ENCODE measurements at regions not wholly inside any gene's neighbourhood (a gene's known extent, or its start where the extent isn't known, plus 50 kb on each side); places are given as distances from the start of the nearest gene placed in this dataset.
A peak's percentile ranks its signal among the peaks of the same experiment; 100 is the strongest.
"Not testable (repeated sequence)": the region's sequence is repeated elsewhere in the genome, so short reads cannot be mapped to it uniquely, and the experiment has no call there.

DNA sequence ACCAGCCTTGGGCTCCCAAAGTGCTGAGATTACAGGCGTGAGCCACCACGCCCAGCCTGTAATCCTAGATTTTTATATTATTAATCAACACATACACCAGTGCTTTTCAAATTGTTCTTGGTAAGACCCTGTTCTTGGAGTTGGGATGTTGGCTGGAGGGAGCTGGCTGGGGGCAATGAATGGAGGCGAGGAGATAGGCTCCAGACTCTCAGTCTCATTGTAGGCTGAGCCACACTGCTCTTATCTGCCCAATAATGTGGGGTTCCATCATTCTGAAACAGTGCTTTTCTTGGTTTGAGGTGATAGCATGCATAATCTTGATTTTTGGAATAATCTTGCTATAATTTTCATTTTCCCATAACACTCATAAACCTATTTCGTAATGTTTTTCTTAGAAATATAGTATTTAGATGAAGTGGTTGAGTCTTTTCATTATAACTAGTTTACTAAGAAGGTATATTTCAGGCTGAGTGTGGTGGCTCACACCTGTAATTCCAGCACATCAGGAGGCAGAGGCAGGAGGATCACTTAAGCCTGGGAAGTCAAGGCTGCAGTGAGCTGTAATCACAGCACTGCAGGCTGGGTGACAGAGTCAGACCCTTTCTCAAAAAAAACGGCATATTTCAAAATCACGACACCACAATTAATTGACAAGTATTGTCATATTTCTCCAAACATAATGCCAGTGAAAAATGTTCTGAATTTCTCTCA is 65.1 kb upstream of the LYZL2 start:
- no peak overlapping the region for H3K4me3 ChIP-seq (ENCODE audit: low read depth, low read length)
- DNase-seq (ENCODE audit: low read depth): no peak
- TF ChIP-seq, protein P1, sequence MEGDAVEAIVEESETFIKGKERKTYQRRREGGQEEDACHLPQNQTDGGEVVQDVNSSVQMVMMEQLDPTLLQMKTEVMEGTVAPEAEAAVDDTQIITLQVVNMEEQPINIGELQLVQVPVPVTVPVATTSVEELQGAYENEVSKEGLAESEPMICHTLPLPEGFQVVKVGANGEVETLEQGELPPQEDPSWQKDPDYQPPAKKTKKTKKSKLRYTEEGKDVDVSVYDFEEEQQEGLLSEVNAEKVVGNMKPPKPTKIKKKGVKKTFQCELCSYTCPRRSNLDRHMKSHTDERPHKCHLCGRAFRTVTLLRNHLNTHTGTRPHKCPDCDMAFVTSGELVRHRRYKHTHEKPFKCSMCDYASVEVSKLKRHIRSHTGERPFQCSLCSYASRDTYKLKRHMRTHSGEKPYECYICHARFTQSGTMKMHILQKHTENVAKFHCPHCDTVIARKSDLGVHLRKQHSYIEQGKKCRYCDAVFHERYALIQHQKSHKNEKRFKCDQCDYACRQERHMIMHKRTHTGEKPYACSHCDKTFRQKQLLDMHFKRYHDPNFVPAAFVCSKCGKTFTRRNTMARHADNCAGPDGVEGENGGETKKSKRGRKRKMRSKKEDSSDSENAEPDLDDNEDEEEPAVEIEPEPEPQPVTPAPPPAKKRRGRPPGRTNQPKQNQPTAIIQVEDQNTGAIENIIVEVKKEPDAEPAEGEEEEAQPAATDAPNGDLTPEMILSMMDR (conservative IDR thresholded peaks at IDR 0.05; ENCODE audit: low read depth, low read length): no peak

DNA sequence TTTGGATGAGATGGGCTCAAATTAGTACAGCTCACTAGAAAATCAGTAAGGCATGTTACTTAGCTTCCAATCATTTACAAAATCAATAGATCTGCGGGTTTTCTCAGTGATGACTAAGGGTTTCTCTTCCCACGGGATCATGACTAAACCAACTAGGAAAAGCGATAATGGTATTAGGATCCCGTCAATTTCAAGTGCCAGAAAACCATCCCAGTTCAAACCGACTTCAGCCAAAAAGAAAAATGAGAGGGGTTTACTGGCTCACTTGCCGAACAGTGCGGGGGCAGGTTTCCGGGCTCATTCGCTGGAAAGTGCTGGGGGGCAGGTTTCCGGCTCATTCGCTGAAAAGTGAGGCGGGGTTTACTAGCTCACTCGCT is 62.1 kb upstream of the LYZL2 start:
- DNase-seq (ENCODE audit: low read depth): no peak
- TF ChIP-seq, protein P1 (conservative IDR thresholded peaks at IDR 0.05; ENCODE audit: low read depth, low read length): no peak
- no peak overlapping the region for H3K4me3 ChIP-seq (ENCODE audit: low read depth, low read length)

DNA sequence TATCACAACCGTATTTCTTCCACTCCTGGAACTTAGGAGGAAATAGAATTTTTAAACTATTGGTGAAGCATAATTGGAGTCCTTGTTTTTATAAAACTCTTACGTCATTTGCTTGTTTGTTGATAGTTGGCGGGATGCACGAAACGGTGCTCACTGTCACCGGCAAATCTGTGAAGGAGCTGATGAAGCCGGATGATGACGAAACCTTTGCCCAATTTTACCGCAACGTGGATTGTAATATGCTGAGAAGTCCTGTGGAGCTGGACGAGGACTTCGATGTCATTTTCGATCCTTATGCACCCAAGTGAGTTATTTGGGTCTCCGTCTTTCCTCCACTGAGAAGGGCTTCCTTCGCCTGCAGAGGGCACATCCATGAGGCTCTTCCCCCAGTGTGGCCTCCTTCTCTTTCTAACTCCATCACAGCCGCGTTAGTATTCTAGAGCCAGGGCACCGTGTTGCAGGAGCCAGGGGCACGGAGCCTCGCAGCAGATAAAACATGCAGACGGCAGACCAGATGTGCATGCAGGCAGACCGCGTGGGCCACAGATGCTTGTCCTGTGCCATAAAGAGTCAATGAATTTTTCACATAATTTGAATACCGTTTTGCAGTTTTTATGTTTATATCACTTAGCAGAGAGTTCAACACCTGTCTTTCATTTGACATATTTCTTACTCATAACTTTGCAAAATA is 61.5 kb upstream of the LYZL2 start:
- H3K4me3 ChIP-seq (ENCODE audit: low read depth, low read length); DNase-seq (ENCODE audit: low read depth): not testable (repeated sequence)

DNA sequence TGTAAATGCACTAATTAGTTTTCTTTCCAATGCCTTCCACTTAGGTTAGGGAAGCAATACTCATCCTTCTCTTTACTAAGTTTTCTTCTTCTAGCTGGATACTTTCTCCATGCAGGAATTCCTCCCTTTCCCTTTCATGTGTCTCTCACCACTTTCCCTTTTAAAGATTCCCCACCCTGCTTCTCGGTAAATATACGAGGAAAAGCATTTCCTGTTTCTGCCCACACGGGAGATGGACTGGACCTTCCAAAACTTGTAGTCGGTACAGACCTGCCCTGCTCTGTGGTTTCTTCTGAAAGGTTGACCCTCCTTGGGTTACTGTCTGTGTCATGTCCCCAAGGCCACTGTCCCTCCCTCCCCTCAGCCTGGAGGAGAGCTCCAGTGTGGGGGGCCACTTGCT is 58.9 kb upstream of the LYZL2 start:
- no peak overlapping the region for H3K4me3 ChIP-seq (ENCODE audit: low read depth, low read length)
- DNase-seq (ENCODE audit: low read depth): no peak
- TF ChIP-seq, protein P1 (conservative IDR thresholded peaks at IDR 0.05; ENCODE audit: low read depth, low read length): no peak

DNA sequence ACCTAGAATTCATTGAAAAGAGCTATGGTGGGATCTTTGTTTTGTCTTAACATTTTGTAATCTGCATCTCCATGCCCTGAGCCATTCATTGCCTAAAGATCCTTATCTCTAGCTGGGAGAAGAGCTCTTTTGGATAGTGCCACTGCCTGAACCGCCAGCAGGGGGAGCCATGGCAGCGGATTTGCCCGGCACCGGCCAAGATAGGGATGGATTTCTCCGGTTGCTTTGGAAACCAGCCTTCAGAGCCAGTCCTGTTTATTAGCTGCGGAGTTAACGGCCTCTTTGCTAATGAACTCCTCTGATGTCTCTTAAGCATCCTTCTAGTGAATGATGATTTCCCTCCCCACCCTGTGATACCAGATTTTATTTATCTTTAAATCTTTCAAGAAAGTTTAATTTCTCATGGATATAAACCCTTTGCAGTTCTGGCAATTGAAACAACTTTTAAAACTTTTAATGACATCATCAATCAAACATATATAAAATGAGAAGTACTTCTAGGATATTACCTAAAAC is 58.2 kb upstream of the LYZL2 start:
- TF ChIP-seq, protein P1 (conservative IDR thresholded peaks at IDR 0.05; ENCODE audit: low read depth, low read length): peak; percentile 98
- peak; percentile 83 for DNase-seq (ENCODE audit: low read depth)
- no peak overlapping the region for H3K4me3 ChIP-seq (ENCODE audit: low read depth, low read length)

DNA sequence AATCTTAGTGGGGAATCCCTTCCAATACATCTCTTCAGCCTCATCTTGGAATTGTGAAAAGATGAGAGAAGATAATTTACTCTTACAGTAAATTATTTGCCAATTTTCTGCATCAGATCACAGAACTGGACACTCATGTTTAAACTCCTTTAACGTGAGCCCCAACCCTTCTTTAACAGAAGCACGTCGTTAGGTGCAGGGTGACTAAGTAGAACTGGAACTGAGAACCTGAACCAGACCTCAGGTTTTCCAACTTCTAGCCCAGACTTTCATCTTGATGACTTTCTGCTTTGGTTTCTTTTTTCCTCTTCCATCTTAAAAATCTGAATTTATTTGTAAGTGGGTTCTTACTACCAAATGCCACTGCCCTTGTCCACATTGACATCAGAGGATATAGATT is 57.2 kb upstream of the LYZL2 start:
- TF ChIP-seq, protein P1 (conservative IDR thresholded peaks at IDR 0.05; ENCODE audit: low read depth, low read length): no peak
- H3K4me3 ChIP-seq (ENCODE audit: low read depth, low read length): no peak overlapping the region
- DNase-seq (ENCODE audit: low read depth): no peak

DNA sequence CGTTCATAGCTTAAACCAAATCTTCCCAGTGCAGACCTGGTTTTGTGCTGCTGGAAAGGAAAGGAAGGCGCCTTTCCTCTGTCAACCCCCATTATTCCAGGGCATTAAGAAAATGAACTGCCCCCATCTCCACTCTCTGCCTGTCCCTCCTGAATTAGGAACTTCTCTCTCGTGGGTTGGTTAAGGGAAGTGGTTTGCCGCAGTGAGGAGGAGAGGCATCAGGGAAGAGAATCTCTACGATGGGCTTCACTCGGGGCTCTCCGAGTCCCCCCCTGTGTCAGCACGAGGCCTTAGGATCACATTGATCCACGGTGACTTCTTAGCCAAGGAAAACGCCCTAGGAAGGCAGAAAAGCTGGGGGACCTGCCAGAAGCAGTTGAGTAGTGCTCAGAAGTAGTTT is 53.9 kb upstream of the LYZL2 start:
- TF ChIP-seq, protein P1 (conservative IDR thresholded peaks at IDR 0.05; ENCODE audit: low read depth, low read length): no peak
- H3K4me3 ChIP-seq (ENCODE audit: low read depth, low read length): no peak overlapping the region

DNA sequence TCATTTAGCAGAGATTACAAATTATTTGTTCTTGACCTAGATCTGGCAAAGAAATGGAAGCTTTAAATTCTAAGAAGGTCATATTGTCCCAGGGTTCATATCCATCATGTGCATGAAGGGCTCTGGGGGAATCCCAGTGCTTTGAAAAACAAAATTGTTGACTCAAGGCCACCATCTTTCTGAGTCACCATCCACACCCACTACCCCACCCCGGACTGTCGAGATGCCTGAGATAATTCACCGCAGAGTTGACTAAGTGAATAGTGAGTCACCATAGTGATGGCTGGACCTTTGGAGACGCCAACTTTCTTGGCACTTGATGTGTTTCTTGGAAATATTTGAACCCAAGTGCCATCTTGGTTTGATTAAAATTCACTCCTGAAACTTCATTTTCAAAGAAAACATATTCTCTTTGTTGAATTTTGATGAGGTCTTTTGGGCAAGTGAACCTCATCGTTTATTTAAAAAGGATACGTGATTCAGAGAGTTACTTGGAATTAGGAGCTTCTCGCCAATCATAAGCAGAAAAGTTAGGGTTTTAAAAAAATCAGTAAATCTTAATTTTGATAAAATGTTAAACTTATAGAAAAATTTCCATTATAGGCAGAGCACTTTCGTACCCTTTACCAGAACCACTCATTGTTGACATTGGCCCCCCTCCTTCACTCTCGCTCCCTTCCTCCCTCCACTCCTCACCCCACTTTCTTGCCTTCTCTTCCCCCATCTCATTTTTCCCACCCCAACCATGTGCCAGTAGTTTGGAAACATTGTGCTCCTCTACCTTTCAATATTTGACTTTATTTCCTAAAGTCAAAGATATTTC is 53.0 kb upstream of the LYZL2 start:
- peak; percentile 95 for DNase-seq (ENCODE audit: low read depth)
- H3K4me3 ChIP-seq (ENCODE audit: low read depth, low read length): not testable (repeated sequence)

More for the DNA sequence above, 53.9 kb upstream of the LYZL2 start:
- no peak for DNase-seq (ENCODE audit: low read depth)

Measured in choroid plexus epithelial cell (primary cell).